Effector memory CD4-positive, alpha-beta T cell (primary cell): ENCODE measurements at regions not wholly inside any gene's neighbourhood (a gene's known extent, or its start where the extent isn't known, plus 50 kb on each side); places are given as distances from the start of the nearest gene placed in this dataset.

Experiments used
- DNase-seq, 3 donors: peaks; one replicate each; pipeline ENCODE4 v3.0.0-alpha.2; 2020
- H3K27ac ChIP-seq: 2 replicates; pipeline ENCODE4 v1.7.0; 2013; ENCODE audit warnings: mild to moderate bottlenecking, low read length, moderate library complexity; ENCODE audit not compliant: insufficient read depth, poor library complexity, severe bottlenecking
- H3K27me3 ChIP-seq: replicated peaks from 2 replicates; pipeline ENCODE4 v1.7.0; 2013; ENCODE audit warnings: mild to moderate bottlenecking, low read length; ENCODE audit not compliant: insufficient read depth, control insufficient read depth, poor library complexity, severe bottlenecking
- H3K36me3 ChIP-seq: 2 replicates; pipeline ENCODE4 v1.7.0; 2013; ENCODE audit warnings: mild to moderate bottlenecking, low read length, moderate library complexity; ENCODE audit not compliant: control insufficient read depth, insufficient read depth
- H3K4me1 ChIP-seq: 2 replicates; pipeline ENCODE4 v1.7.0; 2013; ENCODE audit warnings: low read length, mild to moderate bottlenecking; ENCODE audit not compliant: control insufficient read depth, insufficient read depth, poor library complexity, severe bottlenecking
- H3K4me3 ChIP-seq: 2 replicates; pipeline ENCODE4 v1.7.0; 2013; ENCODE audit warnings: low read length, low read depth, mild to moderate bottlenecking; ENCODE audit not compliant: insufficient read depth, poor library complexity, severe bottlenecking
- H3K9me3 ChIP-seq: 2 replicates; pipeline ENCODE4 v1.7.0; 2013; ENCODE audit warnings: mild to moderate bottlenecking, low read length, moderate library complexity; ENCODE audit not compliant: control insufficient read depth

DNA sequence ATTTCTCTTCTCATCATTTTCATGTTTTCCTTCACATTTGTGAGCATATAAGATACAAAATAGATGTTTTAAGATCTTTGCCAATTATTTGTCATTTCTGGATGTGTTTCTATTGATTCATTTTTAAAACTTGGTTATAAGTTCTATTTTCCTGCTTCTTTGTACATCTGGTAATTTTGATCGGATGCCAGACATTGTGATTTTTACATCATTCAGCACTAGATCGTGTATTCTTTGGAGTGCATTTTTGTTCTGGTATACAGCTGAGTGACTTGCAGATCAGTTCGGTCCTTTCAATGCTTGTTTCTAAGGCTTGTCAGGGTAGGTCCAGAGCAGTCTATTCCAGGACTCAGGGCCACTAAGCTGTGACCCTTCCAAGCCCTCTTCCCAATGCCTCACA is 198.2 kb downstream of the KLF12 start:
- Histone ChIP-seq H3K9me3 (no peaks in the 10 kb centered on the region), H3K4me3 (no peak overlapping the region), H3K36me3 (peaks cover 12% of the 10 kb centered on the region), H3K4me1 (peaks cover 8% of the 10 kb centered on the region), H3K27ac (no peak overlapping the region), H3K27me3 (no peaks in the 10 kb centered on the region)
- DNase-seq, result no peak

DNA sequence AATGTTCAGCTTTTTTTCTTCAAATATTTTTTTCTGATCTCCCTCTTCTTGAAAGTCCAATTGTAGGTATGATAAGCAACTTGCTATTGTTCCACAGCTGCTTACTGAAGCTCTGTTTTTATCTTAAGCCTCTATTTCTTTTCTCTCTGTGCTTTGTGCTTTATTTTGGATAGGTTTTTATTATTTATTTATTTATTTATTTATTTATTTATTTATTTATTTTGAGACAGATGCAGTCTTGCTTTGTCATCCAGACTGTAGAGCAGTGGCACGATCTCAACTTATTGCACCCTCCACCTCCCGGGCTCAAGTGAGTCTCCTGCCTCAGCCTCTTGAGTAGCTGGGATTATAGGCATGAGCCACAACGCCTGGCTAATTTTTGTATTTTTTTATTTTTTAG is 199.4 kb downstream of the KLF12 start:
- Histone ChIP-seq H3K27me3 (no peaks in the 10 kb centered on the region), H3K27ac (no peak overlapping the region), H3K36me3 (peaks cover 12% of the 10 kb centered on the region), H3K4me3 (no peak overlapping the region), H3K9me3 (no peaks in the 10 kb centered on the region), H3K4me1 (peaks cover 5% of the 10 kb centered on the region)
- DNase-seq, result no peak

DNA sequence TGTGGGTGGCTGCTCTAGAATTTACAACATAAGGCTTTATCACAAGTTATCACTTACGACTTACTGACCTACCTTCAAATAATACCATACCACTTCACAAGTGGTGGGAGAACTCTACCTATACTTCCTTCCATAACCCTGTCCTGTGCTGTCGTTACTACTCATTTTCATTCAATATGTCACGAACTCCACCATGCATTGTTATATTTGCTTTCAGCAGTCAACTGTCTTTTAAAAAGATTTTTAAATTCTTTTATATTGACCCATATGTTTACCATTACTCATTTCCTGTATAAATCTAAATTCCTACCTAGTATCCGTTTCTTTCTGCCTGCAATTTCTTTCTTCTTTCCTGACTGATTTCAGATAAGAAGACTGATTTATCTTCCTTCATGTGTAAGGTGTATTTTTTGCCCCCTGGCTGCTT is 200.0 kb downstream of the KLF12 start:
- Histone ChIP-seq H3K9me3 (no peaks in the 10 kb centered on the region), H3K36me3 (peaks cover 12% of the 10 kb centered on the region), H3K27me3 (no peaks in the 10 kb centered on the region), H3K27ac (no peak overlapping the region), H3K4me3 (no peak overlapping the region), H3K4me1 (peaks cover 5% of the 10 kb centered on the region)
- no peak for DNase-seq

DNA sequence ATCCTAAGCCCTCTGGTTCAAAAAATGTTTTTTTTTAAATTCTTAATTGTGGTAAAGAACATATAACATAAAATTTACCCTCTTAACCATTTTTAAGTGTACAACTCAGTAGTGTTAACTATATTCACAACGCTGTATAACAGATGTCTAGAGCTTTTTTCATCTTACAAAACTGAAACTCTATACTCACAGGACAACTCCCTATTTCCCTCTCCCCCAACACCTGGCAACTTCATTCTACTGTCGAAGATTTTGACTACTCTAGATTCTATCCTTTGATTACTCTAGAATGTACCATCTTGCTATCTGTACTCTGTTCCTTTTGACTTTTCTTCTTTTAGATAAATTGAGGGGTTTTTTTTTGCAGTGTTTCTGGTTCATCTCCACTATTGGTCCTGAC is 200.4 kb downstream of the KLF12 start:
- peaks cover 5% of the 10 kb centered on the region for H3K4me1 ChIP-seq
- H3K9me3 ChIP-seq, result no peaks in the 10 kb centered on the region
- no peak for DNase-seq
- H3K27me3 ChIP-seq, result no peaks in the 10 kb centered on the region
- H3K36me3 ChIP-seq, result peaks cover 8% of the 10 kb centered on the region
- no peak overlapping the region for H3K27ac ChIP-seq
- no peak overlapping the region for H3K4me3 ChIP-seq

DNA sequence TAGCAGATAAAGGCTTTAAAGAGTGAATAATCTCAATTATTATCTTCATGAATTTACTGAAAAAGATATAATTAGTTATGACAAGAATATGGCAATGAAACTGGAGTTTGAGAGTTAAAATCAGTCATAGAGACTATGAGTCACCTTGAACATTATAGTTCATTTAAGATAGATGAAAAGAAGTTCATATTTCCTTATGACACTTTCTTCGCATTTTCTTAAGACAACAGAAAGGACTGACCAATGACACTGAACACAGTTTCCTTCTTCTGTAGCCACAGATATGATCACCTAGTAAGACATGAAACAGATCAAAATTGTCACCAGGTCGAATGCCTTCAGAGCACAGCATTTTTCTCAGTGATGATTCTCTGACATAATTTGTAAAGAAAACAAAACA is 202.1 kb downstream of the KLF12 start:
- Histone ChIP-seq H3K27ac (no peak overlapping the region), H3K36me3 (peaks cover 6% of the 10 kb centered on the region), H3K27me3 (no peaks in the 10 kb centered on the region), H3K4me3 (no peak overlapping the region), H3K4me1 (peaks cover 5% of the 10 kb centered on the region), H3K9me3 (no peaks in the 10 kb centered on the region)
- no peak for DNase-seq

DNA sequence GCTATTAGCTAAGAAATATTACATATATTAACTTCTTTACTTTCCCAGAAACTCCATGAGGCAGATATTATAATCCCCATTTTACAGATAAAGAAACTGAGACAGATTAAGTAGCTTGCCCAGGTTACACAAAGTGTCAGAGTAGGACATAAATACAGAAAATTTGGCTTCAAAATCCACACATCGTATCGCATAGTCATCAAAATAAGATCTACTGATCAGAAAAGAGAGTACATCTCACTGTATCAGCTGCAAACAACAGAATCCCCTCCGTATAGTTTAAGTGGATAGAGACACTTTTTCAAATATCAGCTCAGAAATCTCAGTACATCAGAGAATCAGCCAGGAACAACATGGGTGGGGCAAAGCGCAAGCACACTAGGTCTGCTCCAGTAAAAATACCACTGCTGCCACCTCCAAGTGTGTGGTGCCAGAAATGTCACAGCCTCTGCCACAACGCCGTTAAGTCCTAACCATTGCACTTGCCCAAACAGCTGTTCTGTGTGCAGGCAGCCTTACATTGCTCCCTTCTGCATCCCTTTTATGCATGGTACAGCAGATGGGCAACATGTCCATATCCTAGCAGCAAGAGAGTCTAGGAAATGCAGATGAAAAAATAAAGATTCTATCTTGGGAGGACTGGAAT is 204.8 kb downstream of the KLF12 start:
- no peak overlapping the region for H3K4me3 ChIP-seq
- DNase-seq, result no peak
- no peaks in the 10 kb centered on the region for H3K36me3 ChIP-seq
- no peak overlapping the region for H3K27ac ChIP-seq
- no peaks in the 10 kb centered on the region for H3K9me3 ChIP-seq
- H3K4me1 ChIP-seq, result no peaks in the 10 kb centered on the region
- H3K27me3 ChIP-seq, result no peaks in the 10 kb centered on the region

DNA sequence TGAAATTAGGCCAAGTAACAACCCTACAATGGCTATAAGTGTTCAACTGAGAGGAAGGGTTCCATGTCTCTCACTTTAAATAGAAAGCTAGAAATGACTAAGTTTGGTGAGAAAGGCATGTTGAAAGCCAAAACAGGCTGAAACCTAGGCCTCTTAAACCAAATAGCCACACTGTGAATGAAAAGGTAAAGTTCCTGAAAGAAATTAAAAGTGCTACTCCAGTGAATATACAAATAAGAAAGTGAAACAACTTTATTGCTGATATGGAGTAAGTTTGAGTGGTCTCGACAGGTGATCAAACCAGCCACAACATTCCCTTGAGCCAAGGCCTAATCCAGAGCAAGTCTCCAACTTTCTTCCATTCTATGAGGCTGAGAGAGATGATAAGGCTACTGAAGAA is 209.6 kb downstream of the KLF12 start:
- no peak overlapping the region for H3K4me3 ChIP-seq
- H3K36me3 ChIP-seq, result no peaks in the 10 kb centered on the region
- H3K27ac ChIP-seq, result no peak overlapping the region
- H3K27me3 ChIP-seq, result no peaks in the 10 kb centered on the region
- H3K4me1 ChIP-seq, result no peaks in the 10 kb centered on the region
- DNase-seq, result no peak
- no peaks in the 10 kb centered on the region for H3K9me3 ChIP-seq

DNA sequence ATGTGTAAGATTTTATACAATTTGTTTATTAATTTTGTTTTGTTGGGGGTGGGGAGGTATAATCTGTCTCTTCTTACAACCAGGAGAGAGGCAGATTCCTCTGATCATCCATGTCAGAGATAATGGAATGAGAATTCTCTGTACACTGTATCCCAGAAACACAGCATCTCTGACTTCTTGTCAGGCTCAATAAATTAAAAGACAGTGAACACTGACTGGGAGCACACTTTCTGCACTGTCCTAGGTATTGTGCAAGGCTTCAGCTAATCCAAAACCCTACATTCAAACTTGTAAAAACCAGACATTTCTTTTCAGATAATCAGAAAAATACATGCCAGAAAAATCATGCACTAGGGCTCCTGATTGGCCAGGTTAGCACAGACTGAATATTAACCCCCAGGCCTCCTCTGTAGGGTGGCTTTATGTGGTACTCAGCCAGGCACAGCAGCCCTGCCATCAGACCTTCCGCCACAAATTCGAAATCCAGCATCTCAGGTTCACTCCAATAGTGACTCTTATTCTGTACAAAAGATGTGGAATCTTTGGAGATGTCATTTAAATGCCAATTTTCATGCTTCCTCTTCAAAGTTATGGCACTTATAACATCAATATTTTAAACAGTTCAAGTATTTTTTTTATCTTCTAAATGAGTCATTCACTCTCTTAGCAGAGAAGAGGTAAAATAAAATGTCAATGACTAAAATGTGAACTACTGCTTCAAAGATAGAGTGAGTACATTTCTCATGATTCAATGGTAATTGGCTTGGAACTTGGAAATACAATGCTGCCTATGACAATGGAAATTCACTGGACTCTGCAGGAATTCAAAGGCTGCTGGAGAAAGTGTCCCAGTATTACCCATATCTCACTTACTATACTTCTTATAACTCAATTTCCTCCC is 211.5 kb downstream of the KLF12 start:
- Histone ChIP-seq H3K27ac (no peak overlapping the region), H3K9me3 (no peaks in the 10 kb centered on the region), H3K4me3 (no peak overlapping the region), H3K4me1 (no peaks in the 10 kb centered on the region), H3K27me3 (no peaks in the 10 kb centered on the region), H3K36me3 (no peaks in the 10 kb centered on the region)
- no peak for DNase-seq

DNA sequence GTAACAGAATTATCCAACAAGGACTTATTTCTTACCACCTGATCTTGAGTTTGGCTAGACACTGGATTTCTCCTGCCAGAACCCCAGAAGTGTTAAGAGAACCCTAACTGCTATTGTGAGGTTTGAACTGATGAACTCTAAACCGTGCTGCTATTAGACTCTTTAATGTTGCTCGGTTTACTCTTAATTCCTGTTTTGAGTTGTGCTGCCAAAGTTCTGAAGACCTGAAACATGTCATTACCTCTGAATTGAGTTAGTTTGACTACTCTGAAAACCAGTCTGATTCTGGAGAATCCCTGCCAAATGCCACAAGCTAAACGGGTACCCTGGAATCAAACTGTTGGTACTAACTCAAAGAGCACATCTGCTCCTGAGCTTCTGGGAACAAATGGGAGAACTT is 215.5 kb downstream of the KLF12 start:
- Histone ChIP-seq H3K27ac (no peak overlapping the region), H3K4me3 (no peak overlapping the region), H3K36me3 (no peaks in the 10 kb centered on the region), H3K27me3 (no peaks in the 10 kb centered on the region), H3K4me1 (no peaks in the 10 kb centered on the region), H3K9me3 (no peaks in the 10 kb centered on the region)
- DNase-seq, result no peak

DNA sequence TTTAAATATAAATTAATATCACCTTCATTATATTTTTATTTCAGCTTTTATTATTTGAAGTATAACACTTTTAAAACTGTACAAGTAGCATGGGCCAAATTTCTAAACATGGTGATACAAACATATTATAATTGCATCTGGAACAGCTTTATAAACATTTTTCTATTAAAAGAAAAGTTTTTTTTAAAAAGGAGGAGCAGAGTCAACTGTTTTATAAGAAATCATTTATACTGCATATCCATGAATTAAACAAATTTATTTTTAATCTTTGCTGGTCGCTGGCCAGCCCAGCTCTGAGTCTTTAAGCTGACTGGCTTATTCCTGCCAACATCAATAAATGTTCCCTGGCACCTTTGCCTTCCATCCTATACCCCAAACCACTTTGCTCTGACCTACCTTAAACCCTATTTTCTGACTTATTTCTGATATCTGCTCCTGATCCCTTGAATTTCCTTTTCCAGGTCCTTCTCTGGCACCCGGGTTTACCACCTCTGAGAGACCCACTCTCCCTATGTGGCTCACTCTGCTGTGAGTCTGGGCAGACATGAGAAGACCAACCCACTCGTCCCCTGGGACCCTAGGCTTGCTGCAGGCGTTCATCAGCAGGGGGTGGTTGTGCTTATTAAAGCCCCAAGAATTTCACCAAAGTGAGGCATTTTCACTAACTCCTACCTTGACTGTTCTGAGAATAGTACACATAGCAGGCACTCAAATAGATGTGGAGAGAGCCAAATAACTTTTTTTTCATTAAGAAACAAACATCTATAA is 220.3 kb downstream of the KLF12 start:
- Histone ChIP-seq H3K4me3 (no peak overlapping the region), H3K9me3 (no peaks in the 10 kb centered on the region), H3K4me1 (no peaks in the 10 kb centered on the region), H3K27ac (no peak overlapping the region), H3K27me3 (no peaks in the 10 kb centered on the region), H3K36me3 (no peaks in the 10 kb centered on the region)
- DNase-seq, result no peak
